ENCODE measurements at regions not wholly inside any gene's neighbourhood (a gene's known extent, or its start where the extent isn't known, plus 50 kb on each side); places are given as distances from the start of the nearest gene placed in this dataset.
"Not testable (repeated sequence)": the region's sequence is repeated elsewhere in the genome, so short reads cannot be mapped to it uniquely, and the experiment has no call there.

GRCh38 chr6:10314163-10314955, 100.5 kb downstream of the TFAP2A start:
- TF ChIP-seq CTCF (IDR thresholded peaks at IDR 0.05), result no peak
- no peak for DNase-seq
- H3K9me3 ChIP-seq, result no peaks in the 10 kb centered on the region
- H3K4me3 ChIP-seq, result no peak overlapping the region
- intact Hi-C loops (cut with DNase I), result no loop called here
- H3K4me1 ChIP-seq, result no peaks in the 10 kb centered on the region
- ATAC-seq, result no peak
- no peak overlapping the region for H3K27ac ChIP-seq
- H3K36me3 ChIP-seq, result no peaks in the 10 kb centered on the region
- peaks cover 6% of the 10 kb centered on the region for H3K27me3 ChIP-seq

- intact Hi-C loops (cut with DNase I), result no loop called here
- Histone ChIP-seq H3K9me3 (no peaks in the 10 kb centered on the region), H3K36me3 (no peaks in the 10 kb centered on the region), H3K4me1 (no peaks in the 10 kb centered on the region), H3K27ac (no peak overlapping the region), H3K27me3 (peaks cover 6% of the 10 kb centered on the region), H3K4me3 (no peak overlapping the region)
- no peak for TF ChIP-seq CTCF (IDR thresholded peaks at IDR 0.05)
- no peak for DNase-seq
- ATAC-seq, result no peak
Measured at GRCh38 chr6:10313799-10314162, 101.1 kb downstream of the TFAP2A start.

- DNase-seq, result no peak
- Histone ChIP-seq H3K9me3 (no peaks in the 10 kb centered on the region), H3K4me3 (no peak overlapping the region), H3K27me3 (peaks cover 6% of the 10 kb centered on the region), H3K4me1 (no peaks in the 10 kb centered on the region), H3K36me3 (no peaks in the 10 kb centered on the region), H3K27ac (no peak overlapping the region)
- ATAC-seq, result no peak
- TF ChIP-seq CTCF (IDR thresholded peaks at IDR 0.05), result no peak
- intact Hi-C loops (cut with DNase I), result no loop called here
Measured at GRCh38 chr6:10312445-10312844, 102.4 kb downstream of the TFAP2A start.

GRCh38 chr6:10311546-10312405, 103.1 kb downstream of the TFAP2A start:
- DNase-seq; intact Hi-C loops (cut with DNase I); H3K27ac ChIP-seq; ATAC-seq; H3K9me3 ChIP-seq; H3K4me1 ChIP-seq; H3K36me3 ChIP-seq; H3K4me3 ChIP-seq; H3K27me3 ChIP-seq: not testable (repeated sequence)

- no peak overlapping the region for H3K27ac ChIP-seq
- no peak for ATAC-seq
- intact Hi-C loops (cut with DNase I), result no loop called here
Measured at GRCh38 chr6:10310826-10311225, 104.0 kb downstream of the TFAP2A start.

More at GRCh38 chr6:10310826-10311225, 104.0 kb downstream of the TFAP2A start:
- H3K36me3 ChIP-seq, result no peaks in the 10 kb centered on the region
- no peak overlapping the region for H3K4me3 ChIP-seq
- peaks cover 6% of the 10 kb centered on the region for H3K27me3 ChIP-seq
- DNase-seq, result no peak
- no peak for TF ChIP-seq CTCF (IDR thresholded peaks at IDR 0.05)
- no peaks in the 10 kb centered on the region for H3K4me1 ChIP-seq
- no peaks in the 10 kb centered on the region for H3K9me3 ChIP-seq

All from upper lobe of right lung (tissue), 1 donor.